Jurkat, Clone E6-1 (cell line): ENCODE measurements at regions not wholly inside any gene's neighbourhood (a gene's known extent, or its start where the extent isn't known, plus 50 kb on each side); places are given as distances from the start of the nearest gene placed in this dataset.

Experiments
- DNase-seq: peaks from one replicate; pipeline ENCODE4 v3.0.0-alpha.2; 2011; ENCODE audit warnings: low read depth, low spot score
- H3K4me3 ChIP-seq: 2 replicates; pipeline ENCODE4 v1.5.1; 2011; ENCODE audit warnings: mild to moderate bottlenecking, low read length, control low read depth, moderate library complexity

GRCh38 chr4:92253550-92253949 is 50.2 kb upstream of the GRID2 start:
- DNase-seq = no peak

More at GRCh38 chr4:92253550-92253949, 50.2 kb upstream of the GRID2 start:
- no peak overlapping the region for H3K4me3 ChIP-seq
